H1 (cell line): ENCODE measurements at regions not wholly inside any gene's neighbourhood (a gene's known extent, or its start where the extent isn't known, plus 50 kb on each side); places are given as distances from the start of the nearest gene placed in this dataset.

Source experiments
- CTCF ChIA-PET: fragments of 300-600 bp; sonication (Branson Sonifier 250); formaldehyde crosslinking; loops from one replicate; lab custom pipeline; 2021; ENCODE audit not compliant: partially characterized antibody; lab: Charles Lee
- POLR2A ChIA-PET: fragments of 300-600 bp; sonication (Branson Sonifier 250); formaldehyde crosslinking; loops from one replicate; lab custom pipeline; 2021; ENCODE audit warnings: inconsistent platforms; ENCODE audit not compliant: partially characterized antibody; lab: Charles Lee
- DNase-seq, 2 experiments: peaks; one replicate each; pipeline versions ENCODE4 v3.0.0 to v3.0.0-alpha.2; 2010 to 2022; ENCODE audit warnings: low spot score in 2 of 2, low read depth in 1 of 2, mixed read lengths in 1 of 2
- FAIRE-seq: peaks from 2 replicates; lab custom pipeline; 2011; peaks lifted over from hg19 to GRCh38; lab: Jason Lieb, UNC
- H2AFZ ChIP-seq: 2 replicates; pipeline ENCODE4 v1.8.1; 2012; ENCODE audit warnings: low read length, inconsistent platforms
- H2AK5ac ChIP-seq: 2 replicates; pipeline ENCODE4 v1.6.1; 2013; ENCODE audit warnings: low read depth, low read length
- H2BK120ac ChIP-seq: replicated peaks from 2 replicates; pipeline ENCODE3; 2013; ENCODE audit warnings: low read depth, low read length, inconsistent platforms
- H2BK12ac ChIP-seq: 2 replicates; pipeline ENCODE4 v1.6.1; 2013; ENCODE audit warnings: low read depth, low read length
- H2BK15ac ChIP-seq: 2 replicates; pipeline ENCODE4 v1.6.1; 2013; ENCODE audit warnings: low read length
- H2BK20ac ChIP-seq: 2 replicates; pipeline ENCODE4 v1.6.1; 2013; ENCODE audit warnings: low read length
- H2BK5ac ChIP-seq: 2 replicates; pipeline ENCODE4 v1.6.1; 2013; ENCODE audit warnings: low read depth, low read length
- H3K14ac ChIP-seq: 2 replicates; pipeline ENCODE4 v1.6.1; 2013; ENCODE audit warnings: inconsistent platforms; ENCODE audit not compliant: insufficient read length
- H3K18ac ChIP-seq: 2 replicates; pipeline ENCODE4 v1.6.1; 2013; ENCODE audit warnings: low read length; ENCODE audit errors: extremely low read depth
- H3K23ac ChIP-seq: 2 replicates; pipeline ENCODE4 v1.6.1; 2013; ENCODE audit warnings: inconsistent platforms; ENCODE audit not compliant: insufficient read length
- H3K23me2 ChIP-seq: 2 replicates; pipeline ENCODE4 v1.6.1; 2013; ENCODE audit warnings: low read depth, low read length
- H3K27ac ChIP-seq: 2 replicates; pipeline ENCODE4 v1.6.1; 2011; ENCODE audit warnings: low read depth, low read length, inconsistent platforms
- H3K27me3 ChIP-seq, 4 experiments: replicated peaks in 1 of 4; 1 replicate in 1 of 4; 2 replicates in 3 of 4; pipeline versions ENCODE4 v1.6.1 to v1.8.1; 2011 to 2013; ENCODE audit warnings: low read length in 3 of 4, mild to moderate bottlenecking in 3 of 4, inconsistent platforms in 2 of 4, mixed read lengths in 2 of 4, moderate library complexity in 1 of 4; ENCODE audit not compliant: control insufficient read depth in 3 of 4, insufficient read depth in 3 of 4; ENCODE audit errors: extremely low read depth in 1 of 4
- H3K36me3 ChIP-seq, 4 experiments: 2 replicates each; pipeline versions ENCODE4 v1.6.1 to v1.8.1; 2011 to 2013; ENCODE audit warnings: mild to moderate bottlenecking in 4 of 4, low read length in 3 of 4, moderate library complexity in 2 of 4, control low read depth in 1 of 4, inconsistent platforms in 1 of 4; ENCODE audit not compliant: insufficient read depth in 4 of 4, control insufficient read depth in 2 of 4
- H3K4ac ChIP-seq: replicated peaks from 2 replicates; pipeline ENCODE3; 2013; ENCODE audit warnings: low read length, low read depth, mixed read lengths, inconsistent platforms; ENCODE audit not compliant: insufficient read length
- H3K4me1 ChIP-seq, 4 experiments: replicated peaks in 1 of 4; 1 replicate in 1 of 4; 2 replicates in 3 of 4; pipeline versions ENCODE4 v1.6.1 to v1.8.1; 2011 to 2013; ENCODE audit warnings: low read length in 3 of 4, inconsistent platforms in 2 of 4, mixed read lengths in 1 of 4; ENCODE audit not compliant: insufficient read depth in 4 of 4, control insufficient read depth in 3 of 4
- H3K4me2 ChIP-seq, 2 experiments: 2 replicates each; pipeline versions ENCODE4 v1.6.1 to v1.8.1; 2011 to 2013; ENCODE audit warnings: low read depth in 2 of 2, low read length in 2 of 2, control low read depth in 1 of 2, inconsistent platforms in 1 of 2, mild to moderate bottlenecking in 1 of 2; ENCODE audit not compliant: insufficient read depth in 1 of 2
- H3K4me3 ChIP-seq, 4 experiments: fragments of 200-600, 300-600 bp in 1 of 4; sonication (generic), shearing (Covaris generic), sonication (Bioruptor Twin) in 1 of 4; 2 replicates each; pipeline versions ENCODE4 v1.5.1 to v1.8.1; 2011 to 2016; ENCODE audit warnings: low read length in 4 of 4, low read depth in 3 of 4, control low read depth in 2 of 4, inconsistent platforms in 2 of 4, mild to moderate bottlenecking in 2 of 4, mixed read lengths in 1 of 4, moderate library complexity in 1 of 4; ENCODE audit not compliant: insufficient read depth in 2 of 4; ENCODE audit errors: extremely low read depth in 1 of 4
- H3K56ac ChIP-seq: replicated peaks from 2 replicates; pipeline ENCODE3; 2013; ENCODE audit warnings: low read depth, mild to moderate bottlenecking, mixed read lengths, low read length, inconsistent platforms; ENCODE audit not compliant: insufficient read length
- H3K79me1 ChIP-seq: 2 replicates; pipeline ENCODE4 v1.6.1; 2013; ENCODE audit warnings: low read depth, low read length, control low read depth
- H3K79me2 ChIP-seq, 2 experiments: 2 replicates each; pipeline versions ENCODE4 v1.6.1 to v1.8.1; 2012 to 2013; ENCODE audit warnings: low read length in 2 of 2, mild to moderate bottlenecking in 2 of 2, inconsistent platforms in 1 of 2; ENCODE audit not compliant: insufficient read depth in 2 of 2, control insufficient read depth in 1 of 2
- H3K9ac ChIP-seq, 4 experiments: replicated peaks in 1 of 4; 1 replicate in 1 of 4; 2 replicates in 3 of 4; pipeline versions ENCODE4 v1.6.1 to v1.8.1; 2011 to 2013; ENCODE audit warnings: low read depth in 3 of 4, low read length in 3 of 4, control low read depth in 2 of 4, mild to moderate bottlenecking in 2 of 4, moderate library complexity in 2 of 4, inconsistent platforms in 1 of 4; ENCODE audit errors: extremely low read depth in 1 of 4
- H3K9me3 ChIP-seq, 2 experiments: 2 replicates each; pipeline versions ENCODE4 v1.6.1 to v1.8.1; 2012 to 2013; ENCODE audit warnings: mild to moderate bottlenecking in 2 of 2, moderate library complexity in 2 of 2, control low read depth in 1 of 2, inconsistent platforms in 1 of 2, low read depth in 1 of 2, low read length in 1 of 2, mixed read lengths in 1 of 2; ENCODE audit not compliant: insufficient read depth in 2 of 2
- H4K20me1 ChIP-seq, 2 experiments: replicated peaks in 1 of 2; 2 replicates each; pipeline versions ENCODE3 to v1.8.1; 2011 to 2013; ENCODE audit warnings: inconsistent platforms in 2 of 2, low read length in 2 of 2, mild to moderate bottlenecking in 1 of 2; ENCODE audit not compliant: insufficient read depth in 2 of 2, control insufficient read depth in 1 of 2
- H4K5ac ChIP-seq: 2 replicates; pipeline ENCODE4 v1.6.1; 2013; ENCODE audit warnings: low read length, low read depth, mixed read lengths, inconsistent platforms; ENCODE audit not compliant: insufficient read length
- H4K8ac ChIP-seq: 2 replicates; pipeline ENCODE4 v1.8.0; 2013; ENCODE audit warnings: mild to moderate bottlenecking, moderate library complexity, low read length, inconsistent platforms; ENCODE audit not compliant: insufficient read depth; ENCODE audit errors: extremely low read depth
- H4K91ac ChIP-seq: replicated peaks from 2 replicates; pipeline ENCODE3; 2013; ENCODE audit warnings: low read length, mixed read lengths, inconsistent platforms; ENCODE audit not compliant: insufficient read length
- BCL11A ChIP-seq, 2 experiments: IDR thresholded peaks; one replicate each; pipeline ENCODE4 v1.6.1; 2011; ENCODE audit warnings: low read depth in 2 of 2, low read length in 2 of 2, mild to moderate bottlenecking in 2 of 2
- CEBPB ChIP-seq: IDR thresholded peaks from 2 replicates; pipeline ENCODE4 v1.6.1; 2012; ENCODE audit warnings: low read depth, low read length
- KDM1A ChIP-seq: fragments of 200-600, 300-600 bp; sonication (generic); IDR thresholded peaks from 2 replicates; pipeline ENCODE4 v1.7.1; 2016; ENCODE audit warnings: mild to moderate bottlenecking, low read length, borderline replicate concordance
- KDM5A ChIP-seq: fragments of 200-600 bp; IDR thresholded peaks from 2 replicates; pipeline ENCODE4 v1.7.1; 2012; ENCODE audit warnings: mild to moderate bottlenecking, low read length, inconsistent platforms, mixed read lengths
- POLR2AphosphoS5 ChIP-seq: IDR thresholded peaks from 2 replicates; pipeline ENCODE4 v1.6.1; 2011; ENCODE audit warnings: low read depth, low read length
- SP4 ChIP-seq: IDR thresholded peaks from 2 replicates; pipeline ENCODE4 v1.6.1; 2012; ENCODE audit warnings: low read length, inconsistent platforms
- TEAD4 ChIP-seq: IDR thresholded peaks from 2 replicates; pipeline ENCODE4 v1.6.1; 2012; ENCODE audit warnings: low read depth, low read length, inconsistent platforms, mixed read lengths
- ZNF274 ChIP-seq: IDR thresholded peaks from 2 replicates; pipeline ENCODE4 v1.7.0; 2012; ENCODE audit warnings: low read length, borderline replicate concordance; ENCODE audit errors: extremely low read depth
- WGBS, 2 experiments: shearing (Covaris generic) in 1 of 2; methylation state at CpG; one replicate each; pipeline versions ENCODE4 v1.1.6 to v1.1.7; 2013 to 2015; ENCODE audit warnings: low lambda C conversion rate in 2 of 2, mixed read lengths in 2 of 2, inconsistent platforms in 1 of 2, low coverage in 1 of 2, missing lambda C conversion rate in 1 of 2; ENCODE audit not compliant: insufficient replicate concordance in 2 of 2, insufficient coverage in 1 of 2, insufficient read length in 1 of 2; ENCODE audit errors: extremely low coverage in 1 of 2, missing lambda C conversion rate in 1 of 2; 5-methylcytosine and 5-hydroxymethylcytosine counted together
- TF ChIP-seq, protein P1 (sequence below), 3 experiments: IDR thresholded peaks; 1 replicate in 2 of 3; 2 replicates in 1 of 3; pipeline versions ENCODE4 v1.5.1 to v1.6.1; 2011; ENCODE audit warnings: low read length in 3 of 3, mild to moderate bottlenecking in 3 of 3, inconsistent platforms in 2 of 3, low read depth in 1 of 3, moderate library complexity in 1 of 3; ENCODE audit not compliant: insufficient read depth in 1 of 3; ENCODE audit errors: control extremely low read depth in 1 of 3

DNA sequence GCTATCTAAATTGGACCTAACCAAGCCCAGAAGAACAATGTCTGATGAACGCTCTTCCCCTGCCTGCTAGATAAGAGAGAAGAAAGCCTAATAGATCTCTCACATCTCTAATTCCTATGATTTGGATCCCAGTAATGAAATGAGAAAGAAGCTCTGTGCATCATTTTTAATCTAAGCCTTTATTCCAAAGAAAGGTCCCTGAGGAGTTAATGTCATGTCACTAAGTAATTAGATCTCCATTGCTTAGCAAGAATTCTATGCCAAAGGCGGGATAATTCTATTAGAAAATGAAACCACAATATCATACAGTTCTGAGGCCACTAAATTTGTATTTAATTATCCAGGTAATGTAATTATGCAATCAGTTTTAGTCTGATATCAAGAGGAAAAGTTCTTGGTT lies 74.2 kb upstream of the TMEM260 start:
- H3K4me2 ChIP-seq: no peak overlapping the region
- H3K9ac ChIP-seq: no peak overlapping the region
- H2AK5ac ChIP-seq: no peak overlapping the region
- no peak overlapping the region for H3K14ac ChIP-seq
- no peak overlapping the region for H2BK5ac ChIP-seq
- no peak overlapping the region for H2BK12ac ChIP-seq
- no peak overlapping the region for H2BK20ac ChIP-seq
- no peaks in the 10 kb centered on the region for H3K27me3 ChIP-seq
- TF ChIP-seq TEAD4 (no peak), BCL11A (IDR thresholded peaks at IDR 0.05; ENCODE audit: low read depth in 2 of 2, low read length in 2 of 2) (no peak), KDM1A (no peak), SP4 (no peak), CEBPB (no peak), POLR2AphosphoS5 (no peak), KDM5A (no peak), ZNF274 (no peak)
- TF ChIP-seq, protein P1, sequence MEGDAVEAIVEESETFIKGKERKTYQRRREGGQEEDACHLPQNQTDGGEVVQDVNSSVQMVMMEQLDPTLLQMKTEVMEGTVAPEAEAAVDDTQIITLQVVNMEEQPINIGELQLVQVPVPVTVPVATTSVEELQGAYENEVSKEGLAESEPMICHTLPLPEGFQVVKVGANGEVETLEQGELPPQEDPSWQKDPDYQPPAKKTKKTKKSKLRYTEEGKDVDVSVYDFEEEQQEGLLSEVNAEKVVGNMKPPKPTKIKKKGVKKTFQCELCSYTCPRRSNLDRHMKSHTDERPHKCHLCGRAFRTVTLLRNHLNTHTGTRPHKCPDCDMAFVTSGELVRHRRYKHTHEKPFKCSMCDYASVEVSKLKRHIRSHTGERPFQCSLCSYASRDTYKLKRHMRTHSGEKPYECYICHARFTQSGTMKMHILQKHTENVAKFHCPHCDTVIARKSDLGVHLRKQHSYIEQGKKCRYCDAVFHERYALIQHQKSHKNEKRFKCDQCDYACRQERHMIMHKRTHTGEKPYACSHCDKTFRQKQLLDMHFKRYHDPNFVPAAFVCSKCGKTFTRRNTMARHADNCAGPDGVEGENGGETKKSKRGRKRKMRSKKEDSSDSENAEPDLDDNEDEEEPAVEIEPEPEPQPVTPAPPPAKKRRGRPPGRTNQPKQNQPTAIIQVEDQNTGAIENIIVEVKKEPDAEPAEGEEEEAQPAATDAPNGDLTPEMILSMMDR (IDR thresholded peaks at IDR 0.05; ENCODE audit: control extremely low read depth in 1 of 3, insufficient read depth in 1 of 3, low read depth in 1 of 3, low read length in 3 of 3): no peak
- no peaks in the 10 kb centered on the region for H3K9me3 ChIP-seq
- no peak overlapping the region for H2BK15ac ChIP-seq
- no peaks in the 10 kb centered on the region for H3K79me2 ChIP-seq
- no peak overlapping the region for H3K27ac ChIP-seq
- no peak overlapping the region for H3K18ac ChIP-seq
- no peak overlapping the region for H3K4ac ChIP-seq
- no peak overlapping the region for H3K4me3 ChIP-seq
- H4K8ac ChIP-seq: no peak overlapping the region
- H4K20me1 ChIP-seq: no peaks in the 10 kb centered on the region
- WGBS, 2 experiments: 98% methylated on average over 2 of the region's 2 CpGs; no CpG with 5 or more reads in 1 of the 2 experiments
- FAIRE-seq (no peak), DNase-seq (no peak)
- H3K23ac ChIP-seq: no peak overlapping the region
- no peak overlapping the region for H2BK120ac ChIP-seq
- no peaks in the 10 kb centered on the region for H3K36me3 ChIP-seq
- H3K56ac ChIP-seq: no peak overlapping the region
- H4K91ac ChIP-seq: no peak overlapping the region
- peaks cover 0 to 12% (median 6%) of the 10 kb centered on the region in 4 experiments; a peak in 2 of 7 replicates for H3K4me1 ChIP-seq
- H3K79me1 ChIP-seq: 0 out of 2 replicates have a peak, but pooled peaks cover 2% of the 10 kb centered on the region
- H4K5ac ChIP-seq: no peak overlapping the region
- CTCF ChIA-PET: interaction anchor here (1.4 to 3.8 kb wide), 3 partner anchors 14 to 154 kb away, joined by 3 to 18 read pairs (median 6); no protein-coding TSS in a partner anchor
- H2AFZ ChIP-seq: no peak overlapping the region
- no peaks in the 10 kb centered on the region for H3K23me2 ChIP-seq
- POLR2A ChIA-PET: no interaction called here
